ENCODE measurements at regions not wholly inside any gene's neighbourhood (a gene's known extent, or its start where the extent isn't known, plus 50 kb on each side); places are given as distances from the start of the nearest gene placed in this dataset.
A peak's percentile ranks its signal among the peaks of the same experiment; 100 is the strongest.

DNA sequence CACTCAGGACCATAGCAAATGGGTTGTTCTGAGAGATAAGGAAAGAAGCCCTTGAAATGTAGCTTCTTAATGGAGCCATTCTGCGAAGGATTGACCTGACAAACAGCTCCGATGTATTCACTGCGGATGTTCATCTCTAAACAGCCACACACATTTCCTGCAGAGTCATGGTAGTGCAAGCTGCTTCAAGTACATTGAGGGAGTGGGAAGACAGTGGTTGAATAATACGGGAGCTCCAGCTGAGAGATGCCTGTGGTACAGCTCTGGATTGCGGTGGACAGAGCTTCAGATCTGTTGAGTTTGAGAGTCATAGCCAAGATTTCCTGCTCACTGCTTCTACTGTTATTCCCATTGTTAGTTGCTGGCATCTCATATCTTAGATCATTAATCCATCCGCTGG lies 86.6 kb downstream of the ZBTB18 start:
- TF ChIP-seq CTCF (IDR thresholded peaks at IDR 0.05): no peak
- peak overlapping the region; percentile 39 to 47 for H3K4me3 ChIP-seq (ENCODE audit: low read depth in 1 of 2, low read length in 1 of 2)

GRCh38 chr1:244138399-244138798 lies 87.3 kb downstream of the ZBTB18 start:
- Histone ChIP-seq H3K9me3 (no peaks in the 10 kb centered on the region), H3K27me3 (peaks cover 40% of the 10 kb centered on the region)
- no peak for TF ChIP-seq CTCF (IDR thresholded peaks at IDR 0.05)

More for the DNA sequence above, 86.6 kb downstream of the ZBTB18 start:
- peaks cover 40% of the 10 kb centered on the region for H3K27me3 ChIP-seq
- H3K4me1 ChIP-seq (ENCODE audit: control insufficient read depth in 1 of 2, insufficient read depth in 1 of 2, low read depth in 1 of 2, low read length in 1 of 2): no peaks in the 10 kb centered on the region
- no peaks in the 10 kb centered on the region for H3K36me3 ChIP-seq
- H3K9me3 ChIP-seq: no peaks in the 10 kb centered on the region
- peak overlapping the region; percentile 12 for H3K27ac ChIP-seq

DNA sequence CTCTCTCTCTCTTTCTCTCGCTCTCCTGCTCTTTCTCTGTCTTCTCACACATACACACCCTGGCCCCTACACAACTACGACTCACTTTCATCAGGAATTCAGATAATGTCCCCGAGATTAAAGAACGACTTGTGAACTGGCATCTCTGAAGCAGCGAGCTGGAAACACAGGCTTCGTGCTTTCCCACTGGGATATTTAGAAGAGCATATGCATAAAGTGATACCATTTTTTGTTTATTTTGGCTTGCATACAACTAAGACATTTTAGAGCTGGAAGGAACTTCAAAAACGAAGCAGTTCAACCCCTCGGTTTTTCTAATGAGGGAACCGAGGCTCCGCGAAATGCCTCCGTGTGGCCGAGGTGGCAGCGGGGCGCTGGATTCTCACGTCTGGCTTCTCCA lies 88.6 kb downstream of the ZBTB18 start:
- TF ChIP-seq CTCF (IDR thresholded peaks at IDR 0.05): no peak
- H3K27me3 ChIP-seq: peaks cover 29% of the 10 kb centered on the region
- H3K27ac ChIP-seq: no peak overlapping the region
- H3K4me1 ChIP-seq (ENCODE audit: control insufficient read depth in 1 of 2, insufficient read depth in 1 of 2, low read depth in 1 of 2, low read length in 1 of 2): no peaks in the 10 kb centered on the region
- H3K4me3 ChIP-seq (ENCODE audit: low read depth in 1 of 2, low read length in 1 of 2): no peak overlapping the region
- H3K9me3 ChIP-seq: no peaks in the 10 kb centered on the region
- H3K36me3 ChIP-seq: no peaks in the 10 kb centered on the region

More at GRCh38 chr1:244138399-244138798, 87.3 kb downstream of the ZBTB18 start:
- no peak overlapping the region for H3K27ac ChIP-seq
- H3K36me3 ChIP-seq: no peaks in the 10 kb centered on the region
- no peaks in the 10 kb centered on the region for H3K4me1 ChIP-seq (ENCODE audit: control insufficient read depth in 1 of 2, insufficient read depth in 1 of 2, low read depth in 1 of 2, low read length in 1 of 2)
- H3K4me3 ChIP-seq (ENCODE audit: low read depth in 1 of 2, low read length in 1 of 2): no peak overlapping the region

GRCh38 chr1:244140420-244140819 lies 89.3 kb downstream of the ZBTB18 start:
- Histone ChIP-seq H3K27ac (no peak overlapping the region), H3K9me3 (no peaks in the 10 kb centered on the region), H3K4me1 (ENCODE audit: control insufficient read depth in 1 of 2, insufficient read depth in 1 of 2, low read depth in 1 of 2, low read length in 1 of 2) (no peaks in the 10 kb centered on the region), H3K36me3 (no peaks in the 10 kb centered on the region), H3K4me3 (ENCODE audit: low read depth in 1 of 2, low read length in 1 of 2) (no peak overlapping the region), H3K27me3 (peaks cover 29% of the 10 kb centered on the region)
- no peak for TF ChIP-seq CTCF (IDR thresholded peaks at IDR 0.05)

DNA sequence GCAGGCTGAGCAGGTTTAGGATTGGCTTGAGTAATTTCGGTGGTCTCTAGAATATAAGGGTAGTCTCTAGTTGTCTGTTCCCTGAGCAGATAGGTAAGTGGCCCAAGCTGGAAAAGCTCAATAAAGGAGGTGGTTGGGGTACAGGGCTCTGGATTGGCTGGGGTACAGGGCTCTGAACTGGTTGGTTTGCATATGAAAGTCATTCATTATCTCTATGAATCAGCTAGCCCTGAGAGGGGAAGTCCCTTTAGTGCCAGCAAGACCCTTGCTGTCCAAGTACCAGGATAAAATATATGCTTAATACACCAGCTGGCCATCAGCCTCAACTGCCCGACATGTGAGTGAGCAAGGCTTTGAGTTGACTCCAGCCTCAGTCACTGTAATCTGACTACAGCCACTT lies 93.0 kb downstream of the ZBTB18 start:
- H3K27ac ChIP-seq: no peak overlapping the region
- peaks cover 15 to 16% of the 10 kb centered on the region in 2 experiments for H3K4me1 ChIP-seq (ENCODE audit: control insufficient read depth in 1 of 2, insufficient read depth in 1 of 2, low read depth in 1 of 2, low read length in 1 of 2)
- no peaks in the 10 kb centered on the region for H3K9me3 ChIP-seq
- no peaks in the 10 kb centered on the region for H3K36me3 ChIP-seq
- peaks cover 5% of the 10 kb centered on the region for H3K27me3 ChIP-seq
- TF ChIP-seq CTCF (IDR thresholded peaks at IDR 0.05): no peak
- H3K4me3 ChIP-seq (ENCODE audit: low read depth in 1 of 2, low read length in 1 of 2): no peak overlapping the region

GRCh38 chr1:244150071-244150470 lies 99.0 kb downstream of the ZBTB18 start:
- TF ChIP-seq CTCF (IDR thresholded peaks at IDR 0.05): no peak
- peaks cover 15 to 16% of the 10 kb centered on the region in 2 experiments for H3K4me1 ChIP-seq (ENCODE audit: control insufficient read depth in 1 of 2, insufficient read depth in 1 of 2, low read depth in 1 of 2, low read length in 1 of 2)
- no peak overlapping the region for H3K27ac ChIP-seq
- H3K4me3 ChIP-seq (ENCODE audit: low read depth in 1 of 2, low read length in 1 of 2): no peak overlapping the region
- H3K9me3 ChIP-seq: no peaks in the 10 kb centered on the region
- H3K27me3 ChIP-seq: no peaks in the 10 kb centered on the region
- H3K36me3 ChIP-seq: no peaks in the 10 kb centered on the region
